Left kidney (tissue), 1 donor: ENCODE measurements at regions not wholly inside any gene's neighbourhood (a gene's known extent, or its start where the extent isn't known, plus 50 kb on each side); places are given as distances from the start of the nearest gene placed in this dataset.
"Not testable (repeated sequence)": the region's sequence is repeated elsewhere in the genome, so short reads cannot be mapped to it uniquely, and the experiment has no call there.

Source experiments
- DNase-seq: peaks from one replicate; pipeline ENCODE4 v3.0.0-alpha.2; 2013

DNA sequence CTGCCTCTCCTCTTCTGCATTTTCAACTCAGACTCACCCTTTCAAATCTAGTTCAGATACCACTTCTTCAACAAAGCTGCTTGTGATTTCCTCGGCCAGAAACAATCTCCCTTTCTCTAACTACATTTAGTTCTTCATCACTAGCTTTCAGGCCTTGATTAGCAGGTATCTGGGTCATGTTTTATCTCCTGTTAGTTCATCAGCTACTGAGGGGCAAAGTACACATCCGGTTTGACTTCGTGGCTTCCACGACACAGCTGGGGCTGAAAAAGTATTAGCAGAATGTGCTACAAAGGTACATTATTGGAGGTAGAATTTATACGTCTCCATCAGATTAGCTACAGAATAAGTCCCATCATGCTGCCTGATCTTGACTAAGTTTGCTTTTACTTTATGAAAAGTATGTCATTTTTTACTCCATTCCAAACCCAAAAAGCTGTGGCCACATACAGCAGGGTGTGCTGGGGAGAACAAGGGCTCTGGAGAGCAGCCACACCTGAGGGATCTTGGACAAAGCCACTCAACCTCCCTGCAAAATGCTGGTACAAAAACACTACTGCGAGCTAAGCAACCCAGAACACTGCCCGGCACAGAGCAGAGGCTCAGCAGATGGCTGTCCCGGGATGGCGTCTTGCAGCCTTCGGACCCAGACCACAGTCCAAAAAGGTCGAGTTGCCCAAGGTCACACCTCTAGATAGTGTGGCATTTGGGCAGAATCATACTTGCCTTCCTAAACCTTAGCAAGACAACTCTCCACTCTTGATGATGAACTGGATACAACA lies 120.5 kb upstream of the PRKX start:
- DNase-seq: not testable (repeated sequence)

DNA sequence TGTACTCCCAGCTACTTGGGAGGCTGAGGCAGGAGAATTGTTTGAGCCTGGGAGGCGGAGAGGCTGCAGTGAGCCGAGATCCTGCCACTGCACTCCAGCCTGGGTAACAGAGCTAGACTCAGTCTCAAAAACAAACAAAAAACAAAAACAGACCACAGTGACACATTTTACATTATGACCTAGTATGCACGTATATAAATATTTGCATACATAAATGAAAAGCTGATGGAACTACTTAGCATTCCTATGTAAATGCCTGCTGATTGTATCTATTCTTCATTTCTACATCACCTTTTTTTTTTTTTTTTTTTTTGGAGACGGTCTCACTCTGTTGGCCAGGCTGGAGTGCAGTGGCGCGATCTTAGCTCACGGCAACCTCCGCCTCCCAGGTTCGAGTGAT lies 116.6 kb upstream of the PRKX start:
- not testable (repeated sequence) for DNase-seq

DNA sequence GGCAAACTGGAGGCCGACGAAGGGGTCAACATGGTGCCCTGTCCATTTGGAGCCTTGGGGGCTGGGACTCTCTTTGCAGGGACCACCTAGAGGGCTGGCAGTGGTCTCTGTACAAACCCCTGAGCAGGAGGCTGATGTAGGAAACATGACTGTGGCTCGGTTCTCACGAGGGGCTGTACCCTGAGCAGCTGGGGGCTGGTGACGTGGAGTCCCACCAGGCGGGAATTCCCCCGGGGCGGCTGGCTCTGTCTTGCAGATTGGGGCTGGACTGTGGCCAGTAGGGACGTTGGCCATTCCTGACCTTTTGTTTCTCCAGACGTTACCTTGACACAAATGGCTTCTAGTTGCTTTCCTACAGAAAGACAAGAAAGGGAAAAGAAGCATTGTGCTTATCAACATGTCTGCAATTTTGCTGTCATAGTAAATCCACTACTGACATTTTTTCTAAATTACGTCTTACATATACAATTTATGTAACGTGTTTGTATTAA lies 115.6 kb upstream of the PRKX start:
- not testable (repeated sequence) for DNase-seq

DNA sequence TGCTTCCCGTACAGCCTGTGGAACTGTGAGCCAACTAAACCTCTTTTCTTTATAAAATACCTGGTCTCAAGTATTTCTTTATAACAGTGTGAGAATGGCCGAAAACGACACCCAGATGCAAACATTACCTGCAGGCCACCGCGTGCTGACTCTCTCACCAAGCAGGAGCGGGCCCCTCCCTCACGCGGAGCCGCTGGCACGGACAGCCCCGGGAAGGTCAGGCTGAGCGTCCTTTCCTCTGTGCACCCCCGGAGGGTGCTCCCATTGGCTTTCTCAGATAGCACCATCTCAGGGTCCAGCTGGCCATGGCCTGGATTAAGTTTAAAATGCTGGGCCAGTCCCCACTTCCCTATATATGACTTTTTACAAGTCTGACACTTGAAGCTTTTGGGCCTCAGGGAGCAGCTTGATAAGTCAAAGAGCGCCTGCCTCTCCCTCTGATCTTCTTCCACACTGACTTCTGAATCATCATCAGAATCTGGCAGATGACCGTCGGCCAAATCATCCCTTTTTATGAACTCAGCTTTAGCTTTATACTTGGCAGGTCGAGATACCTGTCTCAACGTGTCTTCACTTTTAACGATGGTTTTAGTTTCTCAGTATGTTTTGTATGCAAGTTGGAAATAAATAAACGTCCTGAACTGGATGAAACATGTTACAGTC lies 115.1 kb upstream of the PRKX start:
- not testable (repeated sequence) for DNase-seq

GRCh38 chrX:3824008-3824407 lies 110.6 kb upstream of the PRKX start:
- not testable (repeated sequence) for DNase-seq

GRCh38 chrX:3820167-3820566 lies 106.7 kb upstream of the PRKX start:
- no peak for DNase-seq

- DNase-seq: not testable (repeated sequence)
Measured at GRCh38 chrX:3817480-3817879, 104.0 kb upstream of the PRKX start.

DNA sequence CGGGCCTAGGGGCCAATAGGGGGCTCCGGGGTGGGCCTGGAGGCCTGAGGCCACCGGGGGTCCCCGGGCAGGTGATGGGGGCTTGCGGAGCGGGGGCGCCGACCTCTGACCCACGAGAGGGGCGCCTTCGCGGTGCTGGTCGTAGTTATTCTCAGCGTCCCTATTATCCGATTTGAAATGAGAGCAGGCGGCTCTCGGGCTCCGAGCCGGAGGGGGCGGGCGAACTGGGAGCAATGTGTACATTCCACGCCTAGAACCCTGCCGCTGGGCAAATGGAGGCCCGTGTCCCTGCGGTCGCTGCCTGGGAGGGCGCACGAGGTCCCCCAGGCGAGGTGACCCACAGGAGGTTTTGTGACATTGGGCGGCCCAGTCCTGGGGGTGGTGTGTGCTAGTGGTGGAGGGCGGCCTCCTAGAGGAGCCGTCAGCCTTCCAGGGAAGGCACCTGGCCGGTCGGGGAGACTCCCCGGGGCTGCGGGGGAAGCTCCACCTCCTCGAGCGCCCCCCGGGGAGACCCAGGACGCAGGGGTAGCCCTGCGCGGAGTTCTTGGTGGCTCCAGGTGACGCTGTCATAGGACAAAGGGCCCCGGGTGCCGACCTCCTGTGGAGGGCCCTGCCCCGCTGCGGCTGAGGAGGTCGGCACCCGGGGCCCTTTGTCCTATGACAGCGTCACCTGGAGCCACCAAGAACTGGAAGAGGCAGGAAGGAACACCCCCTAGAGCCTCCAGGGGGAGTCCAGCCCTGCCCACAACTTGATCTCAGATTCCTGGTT lies 102.6 kb upstream of the PRKX start:
- DNase-seq: peak; percentile 37

- DNase-seq: peak; percentile 27
Measured at GRCh38 chrX:3811331-3812311, 98.2 kb upstream of the PRKX start.

DNA sequence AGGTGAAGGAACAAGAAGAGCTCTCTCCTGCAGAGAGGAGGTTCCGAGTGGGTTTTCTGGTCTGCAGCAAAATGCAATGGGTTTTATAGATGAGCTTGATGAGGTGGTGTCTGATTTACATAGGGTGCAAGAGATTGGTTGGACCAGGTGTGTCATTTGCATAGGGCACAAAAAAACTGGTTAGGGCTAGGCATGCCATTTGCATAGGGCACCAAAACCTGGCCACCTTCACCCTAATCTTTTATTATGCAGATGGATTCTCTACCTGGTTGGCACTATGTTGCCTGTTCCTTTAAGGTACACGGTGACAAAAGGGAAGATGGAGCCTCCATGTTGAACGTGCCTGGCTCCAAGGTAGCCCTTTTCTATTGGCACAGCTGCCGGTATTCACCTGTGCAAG lies 94.5 kb upstream of the PRKX start:
- no peak for DNase-seq

GRCh38 chrX:3806630-3807029 lies 93.2 kb upstream of the PRKX start:
- no peak for DNase-seq

- no peak for DNase-seq
Measured at GRCh38 chrX:3803713-3804112, 90.3 kb upstream of the PRKX start.

- DNase-seq: no peak
Measured at GRCh38 chrX:3803305-3803704, 89.9 kb upstream of the PRKX start.

DNA sequence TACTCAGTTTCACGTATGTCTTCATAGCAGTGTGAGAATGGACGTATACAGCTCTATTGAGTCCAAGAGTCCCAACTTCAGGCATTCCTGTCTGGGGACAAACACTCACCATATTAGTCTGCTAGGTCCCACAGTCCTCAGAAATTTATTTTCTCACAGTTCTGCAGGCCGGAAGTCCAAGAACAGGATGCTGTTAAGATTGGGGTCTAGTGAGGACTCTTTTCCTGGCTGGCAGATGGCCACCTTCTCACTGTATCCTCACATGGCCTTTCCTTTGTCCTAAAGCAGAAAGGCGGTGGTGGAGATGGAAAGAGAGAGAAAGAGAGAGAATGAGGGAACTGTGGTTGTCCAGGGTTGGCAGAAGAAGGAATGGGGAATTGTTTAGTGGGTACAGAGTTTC lies 82.0 kb upstream of the PRKX start:
- DNase-seq: not testable (repeated sequence)

DNA sequence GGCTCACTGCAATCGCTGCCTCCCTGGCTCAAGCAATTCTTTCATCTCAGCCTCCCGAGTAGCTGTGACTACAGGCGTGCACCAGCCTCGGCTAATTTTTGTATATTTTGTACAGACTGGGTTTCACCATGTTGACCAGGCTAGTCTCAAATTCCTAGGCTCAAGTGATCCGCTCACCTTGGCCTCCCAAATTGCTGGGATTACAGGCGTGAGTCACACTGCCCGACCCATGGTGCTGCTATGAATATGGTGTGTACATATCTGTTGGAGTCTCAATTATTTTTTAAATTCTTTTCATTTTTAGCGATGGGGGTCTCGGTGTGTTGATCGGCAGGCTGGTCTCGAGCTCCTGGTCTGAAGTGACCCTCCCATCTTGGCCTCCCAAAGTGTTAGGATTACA lies 78.0 kb upstream of the PRKX start:
- DNase-seq: no peak

DNA sequence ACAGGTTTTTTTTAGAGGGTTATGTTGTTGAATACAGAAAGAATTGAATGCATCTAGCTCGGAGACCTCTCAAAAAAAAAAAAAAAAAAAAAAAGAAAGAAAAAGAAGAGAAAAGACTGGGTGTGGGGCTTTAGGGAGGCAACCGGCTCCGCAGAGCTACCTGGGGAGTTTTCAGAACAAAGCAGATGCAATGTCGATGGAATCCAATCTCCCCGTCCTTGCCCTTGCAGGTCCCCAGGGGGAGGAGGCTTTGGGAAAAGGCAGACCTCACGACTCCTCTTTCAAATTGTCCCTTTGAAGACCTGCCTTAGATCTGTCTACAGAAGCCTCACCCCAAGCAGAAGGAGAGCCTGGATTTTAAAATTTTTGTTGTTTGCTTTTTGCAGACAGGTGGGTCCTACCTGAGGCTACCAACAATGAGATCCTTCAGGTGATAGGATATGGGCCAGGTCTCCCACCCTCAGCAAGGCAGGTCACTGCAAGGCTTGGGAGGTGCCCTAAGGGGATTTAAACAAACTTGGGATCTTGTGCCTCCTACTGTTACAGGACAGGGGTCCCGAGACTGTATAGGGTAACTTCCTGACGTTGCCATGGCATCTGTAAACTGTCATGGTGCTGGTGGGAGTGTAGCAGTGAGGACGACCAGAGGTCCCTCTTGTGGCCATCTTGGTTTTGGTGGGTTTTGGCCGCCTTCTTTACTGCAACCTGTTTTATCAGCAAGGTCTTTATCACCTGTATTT lies 75.2 kb upstream of the PRKX start:
- DNase-seq: no peak

DNA sequence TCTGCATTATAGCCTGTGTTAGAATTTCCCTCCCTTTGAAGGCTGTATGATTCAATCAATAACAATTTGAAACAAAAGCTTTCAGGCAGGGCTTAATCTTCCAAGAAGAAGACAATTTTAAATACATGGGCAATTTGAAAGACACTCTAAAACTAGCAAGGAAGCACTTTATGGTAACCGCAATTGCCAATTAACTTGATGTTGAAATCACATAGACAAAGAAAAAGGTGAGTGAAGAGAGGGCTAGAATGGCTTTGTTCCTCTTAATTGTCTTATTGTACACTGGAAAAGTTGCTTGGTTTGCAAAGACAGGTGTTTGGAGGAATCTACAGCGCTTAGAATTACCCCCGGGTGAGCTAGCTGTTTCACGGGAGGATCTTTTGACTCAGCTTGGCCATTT lies 74.4 kb upstream of the PRKX start:
- DNase-seq: no peak

DNA sequence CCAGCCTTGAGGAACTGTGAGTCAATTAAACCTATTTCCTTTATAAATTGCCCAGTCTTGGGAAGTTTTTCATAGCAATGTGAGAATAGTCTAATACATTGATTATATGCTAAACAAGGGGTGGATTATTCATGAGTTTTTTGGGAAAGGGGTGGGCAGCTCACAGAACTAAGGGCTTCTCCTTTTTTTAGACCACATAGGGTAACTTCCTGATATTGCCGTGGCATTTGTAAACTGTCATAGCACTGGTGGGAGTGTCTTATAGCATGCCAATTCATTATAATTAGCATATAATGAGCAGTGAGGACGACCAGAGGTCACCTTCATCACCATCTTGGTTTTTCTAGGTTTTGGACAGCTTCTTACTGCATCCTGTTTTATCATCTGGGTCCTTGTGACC lies 72.4 kb upstream of the PRKX start:
- not testable (repeated sequence) for DNase-seq

DNA sequence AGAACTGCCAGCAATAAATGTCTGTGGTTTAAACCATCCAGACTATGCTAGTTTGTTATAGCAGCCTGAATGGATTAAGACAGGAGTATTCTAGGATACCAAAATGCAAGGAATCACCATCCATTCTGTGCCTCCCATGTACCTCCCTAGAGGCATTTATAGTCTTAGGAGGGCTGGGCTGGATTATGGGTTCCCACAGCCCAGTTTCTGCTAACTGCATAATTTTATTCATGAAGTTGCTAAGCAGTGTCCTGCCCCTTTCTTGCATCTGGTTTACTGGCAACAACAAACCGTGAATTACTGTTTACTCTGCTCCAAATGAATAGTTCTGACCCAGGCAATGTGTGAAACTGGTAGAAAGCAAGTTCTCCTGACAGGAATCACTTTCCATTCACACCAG lies 67.1 kb upstream of the PRKX start:
- no peak for DNase-seq

DNA sequence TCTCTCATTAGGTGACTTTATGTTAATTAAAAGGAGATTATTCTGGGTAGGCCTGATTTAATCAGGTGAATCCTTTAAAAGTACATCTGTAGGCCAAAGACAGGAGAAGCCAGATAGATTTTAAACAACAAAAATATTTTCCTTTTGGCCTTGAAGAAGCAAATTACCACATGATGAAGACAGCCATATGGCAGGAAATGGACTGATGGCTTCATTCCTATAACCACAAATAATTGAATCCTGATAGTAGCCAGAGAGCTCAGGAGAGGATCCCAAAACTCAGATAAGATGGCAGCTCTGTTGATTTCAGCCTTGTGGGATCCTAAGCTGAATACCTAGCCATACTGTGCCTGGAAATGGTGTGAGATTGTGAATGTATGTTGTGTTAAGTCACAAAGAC lies 66.1 kb upstream of the PRKX start:
- DNase-seq: no peak

DNA sequence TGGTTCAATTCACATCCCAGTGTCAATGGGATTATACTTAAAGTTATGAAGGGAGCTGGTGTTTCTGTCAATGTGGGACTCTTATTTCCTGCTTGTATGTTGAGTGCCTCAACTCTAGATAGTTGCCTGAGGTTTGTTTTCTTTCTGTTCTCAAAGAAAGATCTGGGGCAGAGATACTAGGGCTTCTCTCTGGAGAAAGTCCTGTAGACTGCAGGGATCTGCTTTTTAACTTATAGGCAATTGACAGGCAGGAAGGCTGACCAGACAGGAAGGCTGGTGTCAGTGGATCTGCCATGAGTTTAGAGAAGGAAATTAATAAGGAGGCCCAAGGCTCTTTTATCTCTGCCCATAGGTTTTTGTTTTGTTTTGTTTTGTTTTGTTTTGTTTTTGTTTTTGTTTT lies 64.0 kb upstream of the PRKX start:
- DNase-seq: no peak
